GM12878 (cell line): ENCODE measurements at regions not wholly inside any gene's neighbourhood (a gene's known extent, or its start where the extent isn't known, plus 50 kb on each side); places are given as distances from the start of the nearest gene placed in this dataset.

Experiments used
- CBX3 ChIP-seq: fragments of 200-600 bp; sonication (generic); IDR thresholded peaks from 2 replicates; pipeline ENCODE4 v1.6.1; 2016; ENCODE audit warnings: low read depth, borderline replicate concordance
- CTCF ChIP-seq, 3 experiments: IDR thresholded peaks in 2 of 3; conservative IDR thresholded peaks in 1 of 3; 2 replicates each; pipeline ENCODE4 v1.5.1; 2011; ENCODE audit warnings: low read depth in 3 of 3, low read length in 3 of 3, mild to moderate bottlenecking in 3 of 3, control low read depth in 2 of 3, moderate library complexity in 2 of 3, inconsistent platforms in 1 of 3, mixed read lengths in 1 of 3; ENCODE audit not compliant: control insufficient read depth in 2 of 3, insufficient read depth in 1 of 3; ENCODE audit errors: extremely low read depth in 1 of 3
- ETV6 ChIP-seq, 2 experiments: fragments of 450-650 bp in 1 of 2; IDR thresholded peaks in 1 of 2; conservative IDR thresholded peaks in 1 of 2; 2 replicates each; pipeline ENCODE4 v1.6.1; 2014; ENCODE audit warnings: antibody characterized with exemption in 1 of 2, borderline replicate concordance in 1 of 2, low read depth in 1 of 2, mild to moderate bottlenecking in 1 of 2, moderate library complexity in 1 of 2
- EZH2 ChIP-seq: IDR thresholded peaks from 2 replicates; pipeline ENCODE4 v1.6.1; 2012; ENCODE audit warnings: low read depth, mild to moderate bottlenecking, control low read depth, inconsistent platforms, low read length, borderline replicate concordance; ENCODE audit not compliant: control insufficient read depth
- PAX8 ChIP-seq: fragments of 450-650 bp; IDR thresholded peaks from 2 replicates; pipeline ENCODE4 v1.6.1; 2017; ENCODE audit warnings: mild to moderate bottlenecking, moderate library complexity
- POLR2A ChIP-seq: IDR thresholded peaks from 2 replicates; pipeline ENCODE4 v1.6.1; 2011; ENCODE audit warnings: low read depth, mild to moderate bottlenecking, low read length
- POLR2AphosphoS2 ChIP-seq: IDR thresholded peaks from 2 replicates; pipeline ENCODE4 v1.6.1; 2011; ENCODE audit warnings: low read depth, mild to moderate bottlenecking, low read length, improper control_type of control experiment, moderate library complexity
- POLR2AphosphoS5 ChIP-seq: IDR thresholded peaks from 2 replicates; pipeline ENCODE4 v1.6.1; 2011; ENCODE audit warnings: mild to moderate bottlenecking, low read length, inconsistent platforms
- REST ChIP-seq: IDR thresholded peaks from 2 replicates; pipeline ENCODE4 v1.6.1; 2012; ENCODE audit warnings: mild to moderate bottlenecking, low read depth, low read length
- SMC3 ChIP-seq: IDR thresholded peaks from 2 replicates; pipeline ENCODE4 v1.6.1; 2011; ENCODE audit warnings: low read length, improper control_type of control experiment, borderline replicate concordance
- SP1 ChIP-seq: IDR thresholded peaks from one replicate; pipeline ENCODE4 v1.6.1; 2011; ENCODE audit warnings: low read depth, low read length
- TARDBP ChIP-seq: IDR thresholded peaks from 2 replicates; pipeline ENCODE4 v1.6.1; 2016; ENCODE audit warnings: borderline replicate concordance
- USF1 ChIP-seq: IDR thresholded peaks from 2 replicates; pipeline ENCODE4 v1.6.1; 2011; ENCODE audit warnings: borderline replicate concordance, low read depth, mild to moderate bottlenecking, moderate library complexity, mixed read lengths, low read length; ENCODE audit not compliant: insufficient read depth; ENCODE audit errors: extremely low read length
- ZBTB40 ChIP-seq: fragments of 450-650 bp; IDR thresholded peaks from 2 replicates; pipeline ENCODE4 v1.6.1; 2016; ENCODE audit warnings: mild to moderate bottlenecking, moderate library complexity, borderline replicate concordance

- TF ChIP-seq CTCF (IDR thresholded peaks at IDR 0.05 in 2 of 3, conservative IDR thresholded peaks at IDR 0.05 in 1 of 3; ENCODE audit: control insufficient read depth in 2 of 3, extremely low read depth in 1 of 3, insufficient read depth in 1 of 3, low read depth in 3 of 3, low read length in 3 of 3) = no peak
- TF ChIP-seq ZBTB40 = no peak
- TF ChIP-seq EZH2 = no peak
- TF ChIP-seq ETV6 (conservative IDR thresholded peaks at IDR 0.05 in 1 of 2, IDR thresholded peaks at IDR 0.05 in 1 of 2; ENCODE audit: borderline replicate concordance in 1 of 2, low read depth in 1 of 2) = no peak
- TF ChIP-seq POLR2AphosphoS2 = no peak
- no peak for TF ChIP-seq REST
- TF ChIP-seq PAX8 = no peak
- TF ChIP-seq POLR2A = no peak
- no peak for TF ChIP-seq SMC3
- TF ChIP-seq POLR2AphosphoS5 = no peak
- TF ChIP-seq CBX3 = no peak
- no peak for TF ChIP-seq SP1
- no peak for TF ChIP-seq USF1
- no peak for TF ChIP-seq TARDBP
Observed at GRCh38 chr16:72620853-72621252, 427.1 kb downstream of the ZFHX3 start.
